ENCODE measurements at regions not wholly inside any gene's neighbourhood (a gene's known extent, or its start where the extent isn't known, plus 50 kb on each side); places are given as distances from the start of the nearest gene placed in this dataset.

- TF ChIP-seq HCFC1 (IDR thresholded peaks at IDR 0.05; ENCODE audit: low read depth, low read length): no peak
- no peak for TF ChIP-seq SP1 (CRISPR knock-in tag; IDR thresholded peaks at IDR 0.05)
- no peak for TF ChIP-seq HDAC2 (IDR thresholded peaks at IDR 0.05)
- no peak for TF ChIP-seq REST (IDR thresholded peaks at IDR 0.05; ENCODE audit: borderline replicate concordance)
- TF ChIP-seq REST (CRISPR knock-in tag; IDR thresholded peaks at IDR 0.05; ENCODE audit: low read depth): no peak
- TF ChIP-seq DPF2 (IDR thresholded peaks at IDR 0.05): no peak
- TF ChIP-seq EHMT2 (IDR thresholded peaks at IDR 0.05): no peak
- no peak for TF ChIP-seq CTCF (IDR thresholded peaks at IDR 0.05 in 2 of 3, conservative IDR thresholded peaks at IDR 0.05 in 1 of 3; ENCODE audit: insufficient read depth in 2 of 3, low read depth in 1 of 3, low read length in 3 of 3)
- TF ChIP-seq, protein P1, sequence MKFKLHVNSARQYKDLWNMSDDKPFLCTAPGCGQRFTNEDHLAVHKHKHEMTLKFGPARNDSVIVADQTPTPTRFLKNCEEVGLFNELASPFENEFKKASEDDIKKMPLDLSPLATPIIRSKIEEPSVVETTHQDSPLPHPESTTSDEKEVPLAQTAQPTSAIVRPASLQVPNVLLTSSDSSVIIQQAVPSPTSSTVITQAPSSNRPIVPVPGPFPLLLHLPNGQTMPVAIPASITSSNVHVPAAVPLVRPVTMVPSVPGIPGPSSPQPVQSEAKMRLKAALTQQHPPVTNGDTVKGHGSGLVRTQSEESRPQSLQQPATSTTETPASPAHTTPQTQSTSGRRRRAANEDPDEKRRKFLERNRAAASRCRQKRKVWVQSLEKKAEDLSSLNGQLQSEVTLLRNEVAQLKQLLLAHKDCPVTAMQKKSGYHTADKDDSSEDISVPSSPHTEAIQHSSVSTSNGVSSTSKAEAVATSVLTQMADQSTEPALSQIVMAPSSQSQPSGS (CRISPR knock-in tag; IDR thresholded peaks at IDR 0.05): no peak
- no peak for TF ChIP-seq JUND (IDR thresholded peaks at IDR 0.05; ENCODE audit: borderline replicate concordance, low read depth, low read length)
- no peak for TF ChIP-seq JUND (tag; IDR thresholded peaks at IDR 0.05; ENCODE audit: borderline replicate concordance, low read depth, low read length)
- TF ChIP-seq AFF4 (CRISPR knock-in tag; IDR thresholded peaks at IDR 0.05): no peak
- TF ChIP-seq POLR2A (conservative IDR thresholded peaks at IDR 0.05): no peak
- no peak for TF ChIP-seq CTCFL (IDR thresholded peaks at IDR 0.05; ENCODE audit: borderline replicate concordance, insufficient read depth, low read depth, low read length, poor library complexity, severe bottlenecking)
These were observed 367.9 kb upstream of the GBE1 start for GRCh38 chr3:82129221-82129801.
